ENCODE measurements at regions not wholly inside any gene's neighbourhood (a gene's known extent, or its start where the extent isn't known, plus 50 kb on each side); places are given as distances from the start of the nearest gene placed in this dataset.
A peak's percentile ranks its signal among the peaks of the same experiment; 100 is the strongest.

DNA sequence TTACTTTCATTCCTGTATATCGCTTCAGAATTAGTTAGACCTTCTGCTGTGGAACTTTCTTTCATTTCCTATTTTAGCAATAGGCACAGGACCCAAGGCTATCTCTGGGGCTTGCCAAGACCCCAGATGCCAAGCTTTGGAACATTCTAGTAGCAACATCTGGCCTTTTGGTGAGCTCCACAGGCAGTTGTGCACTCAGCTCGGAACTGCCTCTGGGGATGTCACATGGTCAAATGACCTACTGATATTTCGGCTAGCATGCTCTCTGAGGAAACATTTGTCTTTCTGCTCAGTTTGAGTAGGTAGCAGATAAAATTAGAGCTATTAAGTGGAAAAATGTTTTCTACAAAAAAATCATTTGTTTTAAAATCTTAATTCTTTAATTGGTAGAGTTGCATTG is 76.6 kb upstream of the ITGA4 start:
- TF ChIP-seq JUND (IDR thresholded peaks at IDR 0.05; ENCODE audit: low read depth), result no peak
- no peak for DNase-seq (ENCODE audit: low read depth in 1 of 2, low spot score in 1 of 2)
- in situ Hi-C loops (cut with HindIII; ENCODE audit: low pct_unique_long_range_greater_than_20kb, low sequenced_read_pairs), result no loop called here

DNA sequence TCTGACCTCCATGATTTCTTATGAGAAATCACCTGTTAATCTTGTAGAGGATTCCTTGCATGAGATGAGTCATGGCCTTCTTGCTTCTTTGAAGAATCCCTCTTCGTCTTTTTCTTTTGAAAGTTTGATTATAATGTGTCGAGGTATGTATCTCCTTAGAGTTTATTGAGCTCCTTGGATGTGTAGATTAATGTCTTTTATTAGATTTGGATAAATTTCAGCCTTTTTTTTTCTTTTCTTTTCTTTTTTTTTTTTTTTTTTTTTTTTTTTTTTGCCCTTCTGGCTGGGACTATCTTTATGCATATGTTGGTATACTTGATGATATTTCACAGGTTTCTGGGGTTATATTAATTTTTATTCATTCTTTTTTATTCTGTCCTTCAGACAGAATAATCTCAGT is 72.3 kb upstream of the ITGA4 start:
- in situ Hi-C loops (cut with HindIII; ENCODE audit: low pct_unique_long_range_greater_than_20kb, low sequenced_read_pairs), result no loop called here
- TF ChIP-seq JUND (IDR thresholded peaks at IDR 0.05; ENCODE audit: low read depth), result no peak
- no peak for DNase-seq (ENCODE audit: low read depth in 1 of 2, low spot score in 1 of 2)

DNA sequence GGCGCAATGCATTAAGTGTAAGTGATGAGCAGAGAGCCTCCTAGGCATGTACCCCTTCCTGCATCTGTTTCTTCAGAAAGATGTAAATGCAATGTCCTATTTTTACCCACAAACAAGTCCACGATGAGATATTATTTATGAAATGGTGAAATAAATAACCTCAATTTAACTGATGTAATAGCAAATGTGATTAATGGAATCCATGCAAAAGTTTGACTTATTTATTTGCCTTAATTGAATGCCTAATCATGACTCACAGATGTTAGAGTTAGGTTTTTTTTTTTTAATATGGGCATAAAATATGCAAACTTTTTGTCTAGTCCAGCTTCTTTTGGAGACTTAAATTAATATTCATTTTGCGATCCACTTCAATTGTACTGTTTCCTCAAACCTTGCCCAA is 67.7 kb upstream of the ITGA4 start:
- DNase-seq (ENCODE audit: low read depth in 1 of 2, low spot score in 1 of 2), result no peak
- in situ Hi-C loops (cut with HindIII; ENCODE audit: low pct_unique_long_range_greater_than_20kb, low sequenced_read_pairs), result no loop called here
- no peak for TF ChIP-seq JUND (IDR thresholded peaks at IDR 0.05; ENCODE audit: low read depth)

DNA sequence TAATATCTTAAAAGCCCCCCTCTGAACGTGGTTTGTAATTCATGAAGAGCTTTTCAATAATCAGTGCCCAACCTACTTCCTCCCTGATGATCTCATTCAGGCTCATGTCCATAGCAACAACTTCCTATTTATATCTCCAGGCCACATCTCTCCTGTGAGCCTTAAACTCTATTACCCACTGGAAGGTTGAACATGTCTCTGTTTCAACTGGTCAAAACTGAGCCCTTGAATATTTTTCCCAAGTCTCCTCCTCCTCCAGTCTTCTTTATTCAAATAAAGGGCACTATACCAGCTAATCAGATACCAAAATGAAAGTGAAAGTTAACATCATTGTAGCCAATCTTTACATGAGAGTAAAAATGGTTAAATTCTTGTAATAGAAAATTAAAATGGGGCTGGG is 63.7 kb upstream of the ITGA4 start:
- DNase-seq (ENCODE audit: low read depth in 1 of 2, low spot score in 1 of 2), result peak in 1 of 2 experiments; percentile 19
- in situ Hi-C loops (cut with HindIII; ENCODE audit: low pct_unique_long_range_greater_than_20kb, low sequenced_read_pairs), result no loop called here
- TF ChIP-seq JUND (IDR thresholded peaks at IDR 0.05; ENCODE audit: low read depth), result no peak

DNA sequence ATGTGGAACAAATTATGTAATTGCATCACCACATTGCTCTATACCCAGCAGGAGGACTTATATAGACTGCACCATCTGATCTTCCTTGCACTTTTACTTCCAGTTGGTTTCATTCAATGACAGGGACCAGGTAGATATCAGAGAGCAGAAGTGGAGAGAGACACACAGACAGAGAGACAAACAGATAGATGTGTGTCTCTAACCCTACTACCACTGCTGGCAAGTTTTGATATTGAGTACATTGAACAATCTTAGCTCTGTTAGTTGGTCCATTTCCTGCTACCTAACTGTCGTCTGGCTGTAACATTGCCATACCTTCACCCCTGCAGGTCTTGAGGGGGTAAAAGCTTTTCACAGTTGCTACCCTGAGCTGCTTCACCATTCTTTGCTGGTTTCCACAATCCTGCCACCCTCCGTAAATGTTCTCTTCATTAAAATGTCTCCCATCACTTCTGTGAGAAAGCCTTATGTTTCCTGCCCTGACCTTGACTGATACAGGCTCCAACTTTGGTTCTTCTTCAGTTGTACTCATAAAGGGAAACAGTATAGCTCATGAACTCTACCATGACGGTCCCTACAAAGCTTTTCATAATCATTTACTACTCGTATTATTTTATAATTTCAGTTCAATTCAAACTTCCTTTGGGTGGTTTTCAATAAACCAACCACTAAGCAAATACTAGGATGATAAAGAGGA is 62.3 kb upstream of the ITGA4 start:
- no peak for TF ChIP-seq JUND (IDR thresholded peaks at IDR 0.05; ENCODE audit: low read depth)
- in situ Hi-C loops (cut with HindIII; ENCODE audit: low pct_unique_long_range_greater_than_20kb, low sequenced_read_pairs), result no loop called here
- DNase-seq (ENCODE audit: low read depth in 1 of 2, low spot score in 1 of 2), result no peak

DNA sequence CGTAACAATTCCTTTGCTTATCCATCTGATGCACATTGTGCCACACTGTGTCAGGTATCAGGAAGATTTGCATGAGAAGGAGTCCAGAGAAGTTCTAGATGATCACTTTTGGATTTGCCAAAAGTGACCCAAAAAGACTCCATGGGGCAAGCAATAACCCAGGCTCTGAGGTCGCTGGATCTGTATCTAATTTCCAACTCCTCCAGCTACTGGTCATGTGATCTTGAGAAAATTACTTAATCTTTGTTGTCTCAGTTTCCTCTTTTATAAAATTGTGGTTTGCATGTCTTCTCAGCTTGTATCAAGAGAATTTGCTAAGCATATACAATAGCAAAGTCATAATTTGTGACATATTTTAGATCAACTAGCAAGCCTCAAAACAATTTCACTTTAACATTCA is 61.3 kb upstream of the ITGA4 start:
- in situ Hi-C loops (cut with HindIII; ENCODE audit: low pct_unique_long_range_greater_than_20kb, low sequenced_read_pairs), result no loop called here
- TF ChIP-seq JUND (IDR thresholded peaks at IDR 0.05; ENCODE audit: low read depth), result no peak
- DNase-seq (ENCODE audit: low read depth in 1 of 2, low spot score in 1 of 2), result no peak

DNA sequence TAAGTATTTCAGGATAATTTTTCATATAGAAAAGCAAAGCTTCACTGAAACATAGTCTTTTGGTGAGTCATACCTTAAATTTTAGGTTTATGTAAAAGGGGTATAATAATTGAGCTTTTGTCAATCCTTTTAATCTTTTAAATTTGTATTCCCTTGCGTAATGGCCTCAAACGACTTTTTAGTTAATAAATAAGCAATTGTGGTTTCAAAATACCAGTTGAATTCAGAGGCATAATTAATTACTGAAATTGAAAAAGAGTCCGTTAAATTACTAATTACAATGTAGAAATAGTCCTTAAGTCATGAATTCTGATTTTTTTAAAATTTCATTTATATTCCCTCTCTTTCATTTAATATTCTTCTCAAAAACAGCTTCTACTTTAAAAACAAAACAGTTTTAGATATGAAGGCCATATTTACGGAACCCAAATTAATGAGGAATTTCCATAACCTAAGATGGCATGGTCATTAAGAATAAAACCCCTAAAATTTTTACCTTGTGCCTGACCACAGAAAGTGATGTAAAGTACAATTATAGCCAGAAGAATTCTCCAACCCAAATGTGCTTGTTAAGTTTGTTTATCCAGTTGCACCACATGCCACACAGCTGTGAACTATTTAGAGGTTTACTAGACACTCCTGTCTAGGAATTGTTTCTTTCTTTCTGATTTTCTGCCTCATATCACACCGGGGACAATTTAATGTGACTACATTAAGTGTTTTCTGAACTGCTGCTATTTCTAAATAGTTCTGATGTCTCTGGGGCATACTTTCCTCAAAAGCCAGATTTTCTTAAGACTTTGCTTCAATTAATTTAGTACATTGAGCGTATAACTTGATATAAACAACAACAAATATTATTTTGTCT is 60.7 kb upstream of the ITGA4 start:
- no peak for DNase-seq (ENCODE audit: low read depth in 1 of 2, low spot score in 1 of 2)
- TF ChIP-seq JUND (IDR thresholded peaks at IDR 0.05; ENCODE audit: low read depth), result no peak
- in situ Hi-C loops (cut with HindIII; ENCODE audit: low pct_unique_long_range_greater_than_20kb, low sequenced_read_pairs), result no loop called here

DNA sequence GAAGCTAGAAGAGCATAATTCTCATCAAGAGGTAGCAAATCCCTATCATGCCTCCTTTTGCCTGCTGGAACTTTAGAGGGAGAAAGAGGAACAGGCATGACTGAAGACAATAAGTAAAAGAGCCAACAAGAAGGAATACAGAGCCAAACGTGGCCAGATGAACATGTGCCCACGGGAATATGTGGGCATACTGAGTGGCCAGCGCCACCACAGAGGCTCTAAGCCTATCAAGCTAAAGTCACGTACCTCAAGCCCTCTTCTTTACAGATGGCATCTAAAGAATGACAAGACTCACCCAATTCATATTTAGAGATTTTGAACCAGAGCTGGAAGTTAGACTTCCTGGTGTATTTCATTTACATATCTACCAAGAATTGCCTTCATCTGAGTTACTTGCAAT is 59.9 kb upstream of the ITGA4 start:
- no peak for DNase-seq (ENCODE audit: low read depth in 1 of 2, low spot score in 1 of 2)
- in situ Hi-C loops (cut with HindIII; ENCODE audit: low pct_unique_long_range_greater_than_20kb, low sequenced_read_pairs), result no loop called here
- TF ChIP-seq JUND (IDR thresholded peaks at IDR 0.05; ENCODE audit: low read depth), result no peak

DNA sequence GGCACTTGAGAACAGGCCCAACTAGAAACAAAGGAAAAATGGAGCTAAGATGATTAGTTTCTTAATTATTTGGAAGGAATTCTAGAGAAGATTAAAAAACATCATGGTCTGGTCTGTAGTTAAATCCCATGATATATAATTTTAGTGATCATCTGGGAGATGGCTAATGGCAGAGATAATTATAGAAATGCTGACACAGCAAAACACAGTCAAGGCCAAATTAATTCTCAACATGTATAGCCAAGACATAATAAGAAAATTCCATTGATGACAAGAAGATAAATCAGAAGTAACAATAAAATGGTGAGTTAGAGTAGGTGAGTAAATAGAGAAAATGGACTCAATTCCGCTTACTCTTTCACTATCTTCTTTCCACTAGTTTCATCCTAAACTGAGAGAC is 59.2 kb upstream of the ITGA4 start:
- DNase-seq (ENCODE audit: low read depth in 1 of 2, low spot score in 1 of 2), result no peak
- no peak for TF ChIP-seq JUND (IDR thresholded peaks at IDR 0.05; ENCODE audit: low read depth)
- in situ Hi-C loops (cut with HindIII; ENCODE audit: low pct_unique_long_range_greater_than_20kb, low sequenced_read_pairs), result no loop called here

DNA sequence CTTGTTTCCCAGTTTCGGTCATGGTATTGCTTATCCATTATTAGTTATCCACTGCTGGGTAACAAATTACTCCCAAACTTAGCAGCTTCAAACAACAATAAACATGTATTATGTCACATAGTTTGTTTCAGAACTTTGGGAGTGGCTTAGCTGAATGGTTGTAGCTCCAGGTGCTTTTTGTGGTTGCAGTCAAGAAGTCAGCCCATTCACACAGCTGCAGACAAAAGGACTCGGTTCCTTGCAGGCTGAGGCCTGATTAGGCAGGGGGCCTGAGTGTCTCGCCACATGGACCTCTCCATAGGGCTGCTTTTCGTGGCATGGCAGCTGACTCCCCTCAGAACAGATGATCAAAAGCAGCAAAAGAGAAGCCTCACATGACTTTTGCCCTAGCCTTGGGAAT is 58.2 kb upstream of the ITGA4 start:
- peak in 1 of 2 experiments; percentile 8 for DNase-seq (ENCODE audit: low read depth in 1 of 2, low spot score in 1 of 2)
- TF ChIP-seq JUND (IDR thresholded peaks at IDR 0.05; ENCODE audit: low read depth), result no peak
- in situ Hi-C loops (cut with HindIII; ENCODE audit: low pct_unique_long_range_greater_than_20kb, low sequenced_read_pairs), result no loop called here

DNA sequence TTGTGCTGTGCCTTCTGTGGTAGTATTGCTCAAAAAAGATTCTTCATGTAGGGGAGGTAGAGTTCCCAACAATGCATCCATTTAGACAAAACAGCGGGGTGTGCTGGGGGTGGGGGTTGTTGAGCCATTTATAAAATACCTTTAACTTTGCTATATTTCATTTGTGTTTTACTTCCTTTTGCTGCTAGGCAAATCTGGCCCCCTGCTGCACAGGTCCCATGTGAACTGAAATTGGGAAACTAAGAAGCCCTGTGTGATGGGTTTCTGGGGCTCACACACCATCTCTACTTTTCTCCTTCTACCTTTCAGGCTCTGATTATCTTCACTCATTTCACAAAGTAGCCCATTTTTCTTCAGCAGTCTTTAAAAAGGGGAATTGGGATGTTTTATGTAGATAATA is 52.7 kb upstream of the ITGA4 start:
- DNase-seq (ENCODE audit: low read depth in 1 of 2, low spot score in 1 of 2), result no peak
- no peak for TF ChIP-seq JUND (IDR thresholded peaks at IDR 0.05; ENCODE audit: low read depth)
- in situ Hi-C loops (cut with HindIII; ENCODE audit: low pct_unique_long_range_greater_than_20kb, low sequenced_read_pairs), result no loop called here

DNA sequence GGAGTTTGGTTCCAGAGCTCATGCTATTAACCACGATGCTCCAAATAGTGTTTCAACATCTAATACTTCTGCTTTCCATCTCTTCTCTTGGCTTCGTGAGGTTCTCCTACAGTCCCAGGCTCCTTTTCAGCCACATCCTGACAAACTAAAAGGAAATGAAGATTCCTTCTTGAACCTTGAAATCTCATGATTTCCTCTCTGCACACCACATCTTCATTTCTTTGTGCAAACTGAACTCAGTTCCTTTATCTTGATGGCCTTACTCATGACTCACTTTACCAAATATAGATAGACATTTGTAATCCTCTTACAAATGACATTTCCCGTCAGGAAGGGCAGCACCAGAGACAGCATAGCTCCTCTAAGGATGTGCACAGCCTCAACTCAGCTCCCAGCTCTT is 50.0 kb upstream of the ITGA4 start:
- TF ChIP-seq JUND (IDR thresholded peaks at IDR 0.05; ENCODE audit: low read depth), result no peak
- DNase-seq (ENCODE audit: low read depth in 1 of 2, low spot score in 1 of 2), result no peak
- in situ Hi-C loops (cut with HindIII; ENCODE audit: low pct_unique_long_range_greater_than_20kb, low sequenced_read_pairs), result no loop called here
